GM21786 (cell line): ENCODE measurements at regions not wholly inside any gene's neighbourhood (a gene's known extent, or its start where the extent isn't known, plus 50 kb on each side); places are given as distances from the start of the nearest gene placed in this dataset.
"Not testable (repeated sequence)": the region's sequence is repeated elsewhere in the genome, so short reads cannot be mapped to it uniquely, and the experiment has no call there.

Experiments
- ATAC-seq: cut with Tn5 transposase; IDR thresholded peaks from one replicate; pipeline ENCODE4 v1.9.1; 2021; ENCODE audit not compliant: unreplicated experiment

- ATAC-seq, result not testable (repeated sequence)
Measured at GRCh38 chr10:45056806-45057205, 56.1 kb downstream of the ZNF22 start.

DNA sequence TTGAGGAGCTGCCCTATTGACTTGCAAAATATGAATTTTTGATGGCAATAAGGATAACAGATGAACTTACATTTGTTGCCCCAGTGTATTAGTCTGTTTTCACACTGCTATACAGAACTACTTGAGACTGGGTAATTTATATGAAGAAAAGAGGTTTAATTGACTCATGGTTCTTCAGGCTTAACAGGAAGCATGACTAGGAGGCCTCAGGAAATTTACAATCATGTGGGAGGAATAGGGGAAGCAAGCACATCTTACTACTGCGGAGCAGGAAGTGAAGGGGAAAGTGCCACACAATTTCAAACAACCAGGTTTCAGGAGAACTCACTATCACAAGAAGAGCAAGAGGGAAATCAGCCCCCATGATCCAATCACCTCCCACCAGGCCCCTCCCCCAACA, 57.9 kb downstream of the ZNF22 start:
- no peak for ATAC-seq

- ATAC-seq, result no peak
Measured at GRCh38 chr10:45058992-45059561, 58.4 kb downstream of the ZNF22 start.

- ATAC-seq, result no peak
Measured at GRCh38 chr10:45059632-45060031, 58.9 kb downstream of the ZNF22 start.

- ATAC-seq, result no peak
Measured at GRCh38 chr10:45061982-45062381, 61.3 kb downstream of the ZNF22 start.

- ATAC-seq, result no peak
Measured at GRCh38 chr10:45063591-45064231, 63.0 kb downstream of the ZNF22 start.

GRCh38 chr10:45064998-45065397, 64.3 kb downstream of the ZNF22 start:
- ATAC-seq, result no peak

DNA sequence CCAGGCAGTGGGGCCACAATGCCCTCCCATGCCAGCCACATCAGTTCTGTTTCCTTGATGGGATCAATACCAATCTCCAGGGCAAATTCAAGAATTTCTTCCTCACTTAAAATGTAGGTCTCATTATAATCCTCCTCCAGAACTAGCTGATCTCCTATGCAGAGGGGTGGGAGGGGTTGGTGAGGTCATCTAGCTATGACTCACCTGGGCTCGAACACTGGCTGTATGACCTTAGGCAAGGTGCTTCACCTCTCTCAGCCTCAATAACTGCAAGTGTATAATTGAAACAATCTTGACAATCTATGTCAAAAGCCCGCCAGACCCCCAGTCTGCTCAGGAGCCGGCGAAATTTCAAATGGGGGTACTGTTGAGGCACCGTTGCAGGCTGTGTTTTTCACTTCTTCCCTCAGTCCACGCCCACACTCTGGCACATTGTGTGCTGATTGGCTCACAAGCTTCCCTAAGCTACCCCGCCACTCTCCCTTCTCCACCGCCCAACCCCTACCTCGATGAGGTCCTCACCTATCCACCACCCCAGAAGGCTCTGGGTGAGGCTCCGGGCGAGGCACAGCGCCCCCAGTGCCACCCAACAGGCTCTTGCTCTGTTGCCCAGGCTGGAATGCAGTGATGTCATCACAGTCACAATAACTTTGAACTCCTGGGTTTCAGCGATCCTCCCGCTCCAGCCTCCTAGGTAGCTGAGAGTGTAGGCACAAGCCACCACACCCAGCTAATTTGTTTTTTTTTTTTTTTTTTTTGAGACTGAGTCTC, 70.5 kb downstream of the ZNF22 start:
- ATAC-seq, result no peak

DNA sequence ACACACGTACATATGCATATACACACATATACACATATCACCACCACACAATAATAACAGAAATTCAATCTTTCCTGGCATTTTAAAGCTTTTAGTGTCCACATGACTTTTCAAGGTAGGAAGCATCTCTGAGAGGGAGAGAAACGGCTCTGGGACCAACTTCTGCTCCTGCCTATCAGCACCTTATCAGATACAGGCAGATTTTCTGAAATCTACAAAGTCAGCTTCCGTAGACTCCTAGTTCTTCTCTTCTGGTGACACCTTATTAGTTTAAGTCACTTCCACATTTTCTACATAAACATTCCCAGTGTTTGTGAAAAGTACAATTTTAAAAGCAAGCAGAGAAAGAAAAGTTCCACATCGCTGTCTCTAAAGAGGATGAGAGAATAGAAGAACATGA, 74.5 kb downstream of the ZNF22 start:
- no peak for ATAC-seq

GRCh38 chr10:45075826-45076380, 75.2 kb downstream of the ZNF22 start:
- ATAC-seq, result no peak

DNA sequence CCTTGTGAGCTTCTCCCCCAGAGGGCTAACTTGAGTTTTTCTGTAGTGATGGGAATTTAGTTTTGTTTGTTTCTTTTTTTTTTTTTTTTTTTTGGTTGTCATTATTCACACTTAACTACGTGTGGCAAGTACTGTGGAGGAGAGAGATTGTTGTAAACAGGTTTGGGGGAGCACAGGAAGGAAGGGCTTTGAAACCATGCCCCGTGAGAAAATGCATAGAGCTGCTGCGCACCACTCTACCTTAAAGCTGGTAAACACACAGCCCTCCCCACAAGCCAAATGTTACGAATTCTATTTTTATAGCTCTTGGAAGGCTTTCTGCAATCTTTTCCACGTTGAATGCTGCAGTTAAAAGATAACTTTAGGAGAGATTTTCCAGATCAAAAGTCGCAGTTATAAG, 76.2 kb downstream of the ZNF22 start:
- no peak for ATAC-seq

DNA sequence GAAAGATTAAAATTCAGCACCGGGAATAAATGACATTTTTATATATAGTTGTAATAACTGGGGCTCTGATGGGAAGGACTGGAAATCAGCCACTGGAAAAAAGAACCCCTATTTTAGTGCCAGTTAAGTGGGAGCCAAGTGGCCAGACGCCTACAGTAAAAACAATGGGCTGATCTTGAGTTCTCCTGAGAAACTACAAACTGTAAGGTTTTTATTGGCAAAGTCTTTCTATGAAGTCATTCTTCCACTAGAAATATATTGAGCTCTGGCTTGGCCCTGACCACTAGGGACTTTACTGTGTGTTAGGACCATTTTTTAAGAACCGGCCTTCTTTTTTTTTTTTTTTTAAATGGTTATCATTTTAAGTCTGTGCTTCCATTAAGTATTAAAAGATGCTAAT, 79.6 kb downstream of the ZNF22 start:
- ATAC-seq, result no peak

- no peak for ATAC-seq
Measured at GRCh38 chr10:45082176-45082575, 81.5 kb downstream of the ZNF22 start.

DNA sequence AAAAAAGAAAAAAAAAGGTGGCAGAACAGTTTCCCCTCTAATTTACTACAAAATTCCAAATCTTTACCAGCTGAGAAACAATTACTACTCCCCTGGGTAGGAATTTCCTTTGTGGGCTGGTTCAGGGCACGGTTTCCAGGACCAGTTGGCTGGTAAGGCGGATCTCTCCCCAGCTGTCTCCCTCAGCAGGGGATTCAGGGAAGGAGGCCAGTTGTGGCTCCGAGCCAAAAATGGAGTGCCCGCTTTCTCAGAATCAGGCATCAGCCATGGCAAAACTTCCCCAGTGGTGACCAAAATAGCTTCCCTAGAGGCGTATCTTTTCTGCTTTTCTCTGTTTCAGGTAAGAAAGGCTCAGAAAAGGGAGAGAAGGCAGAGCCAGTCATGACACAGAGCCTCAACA, 91.2 kb downstream of the ZNF22 start:
- ATAC-seq, result no peak

DNA sequence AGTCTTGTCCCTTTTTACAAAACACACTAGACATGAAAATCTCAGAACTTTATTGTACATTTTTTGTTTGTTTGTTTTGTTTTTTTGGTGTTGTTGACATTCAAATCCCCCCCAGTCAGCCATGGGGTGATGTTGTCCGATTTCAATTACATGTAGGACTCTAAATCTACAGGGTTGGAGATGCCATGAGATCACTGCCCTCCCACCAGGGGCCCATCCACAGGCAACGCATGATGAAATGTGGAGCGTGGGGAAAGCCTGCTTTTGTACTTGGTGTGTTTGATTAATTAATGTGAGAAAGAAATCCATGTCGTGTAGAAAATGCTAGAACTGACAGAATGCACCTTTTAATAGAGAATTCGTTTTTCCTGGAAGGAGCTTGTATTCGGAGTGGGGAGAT, 93.2 kb downstream of the ZNF22 start:
- ATAC-seq, result no peak

- no peak for ATAC-seq
Measured at GRCh38 chr10:45095286-45095685, 94.6 kb downstream of the ZNF22 start.

- no peak for ATAC-seq
Measured at GRCh38 chr10:45096001-45096400, 95.3 kb downstream of the ZNF22 start.

DNA sequence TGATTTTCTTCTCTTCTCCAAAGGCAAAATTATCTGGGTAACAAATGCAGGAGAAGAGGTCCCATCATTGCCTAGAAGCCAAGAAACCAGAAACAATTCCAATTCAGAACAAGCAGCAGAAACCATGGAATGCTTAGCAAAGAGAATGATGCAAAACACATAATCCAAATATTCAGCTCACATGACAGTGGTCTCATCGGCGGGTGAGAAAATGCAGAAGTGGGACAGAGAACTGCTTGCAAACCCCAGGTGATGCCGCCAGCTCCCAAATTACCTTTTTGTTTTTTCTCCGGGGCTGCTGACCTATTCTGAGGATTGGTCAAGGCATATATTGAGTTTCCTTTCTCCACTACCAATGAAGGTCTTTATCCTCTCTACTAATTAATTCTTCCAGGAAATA, 99.7 kb downstream of the ZNF22 start:
- no peak for ATAC-seq

DNA sequence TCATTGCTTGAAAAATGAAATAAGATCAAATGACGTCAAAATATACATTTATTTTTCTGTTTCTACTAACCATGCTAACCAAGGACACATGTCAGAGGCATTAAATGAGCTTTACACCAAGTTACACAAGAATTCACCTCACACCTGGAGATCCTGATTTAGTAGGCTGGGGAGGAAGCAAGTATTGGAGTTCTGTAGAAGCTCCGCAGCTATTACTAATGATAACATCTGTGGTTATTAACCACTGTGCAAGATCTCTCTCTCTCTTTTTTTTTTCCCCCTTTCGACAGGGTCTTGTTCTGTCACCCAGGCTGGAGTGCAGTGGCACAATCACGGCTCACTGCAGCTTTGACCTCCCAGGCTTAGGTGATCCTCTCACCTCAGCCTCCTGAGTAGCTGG, 104.0 kb downstream of the ZNF22 start:
- ATAC-seq, result no peak

GRCh38 chr10:45105309-45105708, 104.6 kb downstream of the ZNF22 start:
- ATAC-seq, result not testable (repeated sequence)

- no peak for ATAC-seq
Measured at GRCh38 chr10:45106236-45106856, 105.6 kb downstream of the ZNF22 start.

GRCh38 chr10:45111509-45111908, 110.8 kb downstream of the ZNF22 start:
- no peak for ATAC-seq
